Mucosa of descending colon (tissue), 3 donors: ENCODE measurements at regions not wholly inside any gene's neighbourhood (a gene's known extent, or its start where the extent isn't known, plus 50 kb on each side); places are given as distances from the start of the nearest gene placed in this dataset.

Experiments
- ATAC-seq: fragments of 200-7000 bp; cut with Tn5 transposase; one replicate; pipeline ENCODE4 v1.9.1; 2020; ENCODE audit warnings: mild to moderate bottlenecking, moderate library complexity
- DNase-seq, 3 donors: peaks; one replicate each; pipeline ENCODE4 v3.0.0-alpha.2; 2020
- H3K36me3 ChIP-seq: fragments of 200-600 bp; one replicate; pipeline ENCODE4 v1.8.0; 2021; ENCODE audit warnings: low read depth, mild to moderate bottlenecking
- H3K4me1 ChIP-seq: fragments of 200-600 bp; one replicate; pipeline ENCODE4 v1.8.0; 2021; ENCODE audit warnings: low read depth, mild to moderate bottlenecking
- H3K4me3 ChIP-seq: fragments of 200-600 bp; one replicate; pipeline ENCODE4 v1.8.0; 2021; ENCODE audit warnings: mild to moderate bottlenecking
- H3K9me3 ChIP-seq: fragments of 200-600 bp; one replicate; pipeline ENCODE4 v1.8.0; 2021; ENCODE audit warnings: mild to moderate bottlenecking
- CTCF ChIP-seq: fragments of 200-600 bp; IDR thresholded peaks from one replicate; pipeline ENCODE4 v1.8.0; 2022; ENCODE audit warnings: antibody characterized with exemption, mild to moderate bottlenecking
- intact Hi-C, 2 donors: fragments of 100-400 bp; cut with DNase I in 1 of 2; cut with micrococcal nuclease in 1 of 2; formaldehyde crosslinking; loops; one replicate each; pipeline versions ENCODE4 v1.11.0 to v1.11.1; 2022; cut with DNase I, micrococcal nuclease
- donor health status: DM: no; HTN: no; CAD: no; lungs with moderate emphysema.
- donor health status: DM: no; HTN: no; CAD: no.
- donor health status: DM: no; HTN: yes; CAD: no.

- DNase-seq (no peak), ATAC-seq (no peak)
- no peaks in the 10 kb centered on the region for H3K9me3 ChIP-seq
- H3K36me3 ChIP-seq = no peaks in the 10 kb centered on the region
- TF ChIP-seq CTCF = no peak
- H3K4me3 ChIP-seq = no peak overlapping the region
- intact Hi-C loops = no loop called here
- H3K4me1 ChIP-seq = no peaks in the 10 kb centered on the region
These were observed 497.1 kb upstream of the TENM3 start for GRCh38 chr4:181745933-181746625.

GRCh38 chr4:181748581-181748980, 494.6 kb upstream of the TENM3 start:
- no peaks in the 10 kb centered on the region for H3K4me1 ChIP-seq
- H3K36me3 ChIP-seq = no peaks in the 10 kb centered on the region
- intact Hi-C loops = no loop called here
- DNase-seq (no peak), ATAC-seq (no peak)
- TF ChIP-seq CTCF = no peak
- H3K4me3 ChIP-seq = no peak overlapping the region
- H3K9me3 ChIP-seq = no peaks in the 10 kb centered on the region

- DNase-seq = no peak
- H3K4me1 ChIP-seq = no peaks in the 10 kb centered on the region
- ATAC-seq = no peak
- no peaks in the 10 kb centered on the region for H3K9me3 ChIP-seq
- H3K4me3 ChIP-seq = no peak overlapping the region
- H3K36me3 ChIP-seq = no peaks in the 10 kb centered on the region
- TF ChIP-seq CTCF = no peak
- intact Hi-C loops = no loop called here
These were observed 490.7 kb upstream of the TENM3 start for GRCh38 chr4:181752516-181752915.

GRCh38 chr4:181753207-181753606, 490.0 kb upstream of the TENM3 start:
- no peak for TF ChIP-seq CTCF
- ATAC-seq (no peak), DNase-seq (no peak)
- Histone ChIP-seq H3K4me1 (no peaks in the 10 kb centered on the region), H3K9me3 (no peaks in the 10 kb centered on the region), H3K36me3 (no peaks in the 10 kb centered on the region), H3K4me3 (no peak overlapping the region)
- intact Hi-C loops = no loop called here

- TF ChIP-seq CTCF = no peak
- Histone ChIP-seq H3K4me1 (no peaks in the 10 kb centered on the region), H3K9me3 (no peaks in the 10 kb centered on the region), H3K36me3 (no peaks in the 10 kb centered on the region), H3K4me3 (no peak overlapping the region)
- ATAC-seq (no peak), DNase-seq (no peak)
- intact Hi-C loops = no loop called here
These were observed 487.4 kb upstream of the TENM3 start for GRCh38 chr4:181755846-181756245.
